ENCODE measurements at regions not wholly inside any gene's neighbourhood (a gene's known extent, or its start where the extent isn't known, plus 50 kb on each side); places are given as distances from the start of the nearest gene placed in this dataset.
A peak's percentile ranks its signal among the peaks of the same experiment; 100 is the strongest.

DNA sequence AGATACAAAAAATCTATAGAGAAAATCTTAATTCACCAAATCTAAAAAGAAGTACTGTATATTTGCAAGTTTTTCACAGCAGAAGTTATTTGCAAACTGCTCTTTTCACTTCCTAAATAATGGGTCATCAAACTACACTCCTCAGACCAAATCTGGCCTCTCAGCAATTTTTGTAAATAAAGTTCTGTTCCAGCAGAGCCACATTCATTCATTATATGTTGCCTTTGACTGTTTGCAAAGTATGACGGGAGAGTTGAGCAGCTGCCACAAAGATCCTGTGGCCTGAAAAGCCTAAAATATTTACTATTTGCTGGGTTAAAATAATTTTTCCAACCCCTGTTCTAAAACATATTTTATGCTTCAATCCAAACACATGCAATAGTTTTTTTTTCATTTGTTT is 1222.3 kb upstream of the SEL1L start:
- no peak overlapping the region for H3K4me3 ChIP-seq (ENCODE audit: low read length)
- no peak for DNase-seq (ENCODE audit: low read depth)
- TF ChIP-seq, protein P1, sequence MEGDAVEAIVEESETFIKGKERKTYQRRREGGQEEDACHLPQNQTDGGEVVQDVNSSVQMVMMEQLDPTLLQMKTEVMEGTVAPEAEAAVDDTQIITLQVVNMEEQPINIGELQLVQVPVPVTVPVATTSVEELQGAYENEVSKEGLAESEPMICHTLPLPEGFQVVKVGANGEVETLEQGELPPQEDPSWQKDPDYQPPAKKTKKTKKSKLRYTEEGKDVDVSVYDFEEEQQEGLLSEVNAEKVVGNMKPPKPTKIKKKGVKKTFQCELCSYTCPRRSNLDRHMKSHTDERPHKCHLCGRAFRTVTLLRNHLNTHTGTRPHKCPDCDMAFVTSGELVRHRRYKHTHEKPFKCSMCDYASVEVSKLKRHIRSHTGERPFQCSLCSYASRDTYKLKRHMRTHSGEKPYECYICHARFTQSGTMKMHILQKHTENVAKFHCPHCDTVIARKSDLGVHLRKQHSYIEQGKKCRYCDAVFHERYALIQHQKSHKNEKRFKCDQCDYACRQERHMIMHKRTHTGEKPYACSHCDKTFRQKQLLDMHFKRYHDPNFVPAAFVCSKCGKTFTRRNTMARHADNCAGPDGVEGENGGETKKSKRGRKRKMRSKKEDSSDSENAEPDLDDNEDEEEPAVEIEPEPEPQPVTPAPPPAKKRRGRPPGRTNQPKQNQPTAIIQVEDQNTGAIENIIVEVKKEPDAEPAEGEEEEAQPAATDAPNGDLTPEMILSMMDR (IDR thresholded peaks at IDR 0.05; ENCODE audit: insufficient read depth, low read depth, low read length, missing control alignments), result no peak

DNA sequence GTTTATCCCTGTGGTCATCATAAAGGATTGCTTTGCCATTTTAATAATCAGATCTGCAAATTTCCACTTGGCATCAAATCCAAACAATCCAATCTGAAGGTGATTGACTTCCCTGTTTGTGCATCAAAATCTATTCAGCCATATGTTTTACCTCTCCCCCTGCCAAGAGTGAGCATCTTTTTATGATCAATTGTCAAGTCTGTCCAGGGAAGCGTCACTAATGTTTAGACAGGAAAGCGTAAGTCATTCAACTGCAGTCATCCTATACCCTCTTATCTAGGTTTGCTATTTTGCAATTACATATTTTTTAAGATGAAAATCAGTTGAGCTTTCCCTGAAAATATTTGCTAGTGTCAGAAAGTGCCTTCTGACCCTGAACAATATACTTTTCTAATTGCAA is 1224.1 kb upstream of the SEL1L start:
- DNase-seq (ENCODE audit: low read depth), result no peak
- TF ChIP-seq, protein P1 (IDR thresholded peaks at IDR 0.05; ENCODE audit: insufficient read depth, low read depth, low read length, missing control alignments), result no peak
- H3K4me3 ChIP-seq (ENCODE audit: low read length), result no peak overlapping the region

DNA sequence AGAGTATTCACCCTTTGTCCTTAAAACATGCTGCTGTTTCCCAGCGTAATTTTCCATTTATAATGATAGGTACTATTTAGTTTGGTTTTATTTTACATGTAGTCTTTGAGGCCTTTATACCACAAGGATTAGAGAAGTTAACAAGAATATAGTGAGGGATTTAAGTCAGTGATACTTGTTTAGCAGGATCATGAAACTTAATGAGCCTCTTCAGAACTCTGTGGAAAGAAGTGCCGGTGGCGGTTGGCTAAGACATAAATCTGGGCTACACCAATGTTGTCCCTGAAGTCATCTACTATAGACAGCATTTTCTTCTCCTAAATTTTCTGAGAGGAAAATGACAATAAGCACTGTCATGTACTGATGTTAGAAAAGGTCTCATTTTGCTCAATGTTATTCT is 1226.0 kb upstream of the SEL1L start:
- TF ChIP-seq, protein P1 (IDR thresholded peaks at IDR 0.05; ENCODE audit: insufficient read depth, low read depth, low read length, missing control alignments), result no peak
- DNase-seq (ENCODE audit: low read depth), result no peak
- no peak overlapping the region for H3K4me3 ChIP-seq (ENCODE audit: low read length)

DNA sequence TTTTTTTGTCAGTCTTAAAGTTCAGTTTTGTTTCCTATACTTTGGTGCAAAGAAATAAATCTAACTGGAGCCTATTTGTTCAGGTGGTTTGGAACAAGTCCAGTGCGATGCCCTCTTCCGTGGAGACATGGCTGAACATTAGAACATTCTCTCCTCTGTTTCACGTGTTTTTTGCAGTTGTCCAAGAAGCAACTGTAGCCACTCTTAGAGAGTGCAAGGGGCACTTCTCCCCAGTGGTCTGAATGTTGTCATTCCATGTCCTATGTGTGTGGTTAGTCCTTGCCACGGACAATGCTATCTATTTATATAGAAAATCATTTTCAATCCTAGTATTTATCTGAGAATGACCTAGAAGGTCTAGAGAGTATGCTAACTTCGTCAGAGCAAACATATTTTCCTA is 1232.5 kb upstream of the SEL1L start:
- no peak overlapping the region for H3K4me3 ChIP-seq (ENCODE audit: low read length)
- TF ChIP-seq, protein P1 (IDR thresholded peaks at IDR 0.05; ENCODE audit: insufficient read depth, low read depth, low read length, missing control alignments), result no peak
- DNase-seq (ENCODE audit: low read depth), result no peak

DNA sequence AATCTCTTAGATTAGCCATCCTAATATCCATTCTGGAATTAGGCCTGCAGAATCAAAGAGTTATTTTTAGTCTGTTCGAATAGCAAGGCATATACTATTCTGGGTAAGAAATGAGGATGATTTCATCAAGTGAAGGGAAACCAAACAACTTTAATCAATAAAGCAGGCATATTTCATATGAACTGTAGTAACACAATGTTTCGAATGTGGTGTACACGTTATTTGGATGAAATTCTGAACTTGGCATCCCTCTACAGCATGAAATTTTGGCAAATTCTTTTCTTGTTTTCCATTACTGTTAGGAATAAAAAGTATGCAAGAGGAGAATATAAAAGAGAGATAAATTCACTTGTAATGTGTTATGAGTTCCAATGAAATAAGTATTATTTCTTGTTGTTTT is 1233.3 kb upstream of the SEL1L start:
- TF ChIP-seq, protein P1 (IDR thresholded peaks at IDR 0.05; ENCODE audit: insufficient read depth, low read depth, low read length, missing control alignments), result no peak
- no peak for DNase-seq (ENCODE audit: low read depth)
- H3K4me3 ChIP-seq (ENCODE audit: low read length), result no peak overlapping the region

DNA sequence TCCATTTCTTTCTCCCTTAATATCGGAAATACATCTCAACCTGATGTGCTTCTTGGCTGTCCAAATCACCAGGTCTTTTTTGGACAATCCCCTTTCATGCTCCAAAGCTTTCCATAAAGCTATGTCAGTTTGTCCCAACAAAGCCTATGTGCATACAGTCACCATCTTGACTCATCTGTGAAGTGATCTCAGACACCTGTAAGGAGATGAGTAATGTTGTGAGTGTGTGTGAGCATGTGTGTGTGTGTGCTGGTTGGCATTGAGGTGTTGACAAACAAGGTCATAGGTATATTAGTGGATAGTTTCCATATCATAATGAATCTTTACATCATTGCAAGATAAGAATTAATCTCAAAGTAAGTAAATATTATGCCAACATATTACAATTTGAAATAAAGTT is 1243.3 kb upstream of the SEL1L start:
- TF ChIP-seq, protein P1 (IDR thresholded peaks at IDR 0.05; ENCODE audit: insufficient read depth, low read depth, low read length, missing control alignments), result no peak
- DNase-seq (ENCODE audit: low read depth), result peak; percentile 58

DNA sequence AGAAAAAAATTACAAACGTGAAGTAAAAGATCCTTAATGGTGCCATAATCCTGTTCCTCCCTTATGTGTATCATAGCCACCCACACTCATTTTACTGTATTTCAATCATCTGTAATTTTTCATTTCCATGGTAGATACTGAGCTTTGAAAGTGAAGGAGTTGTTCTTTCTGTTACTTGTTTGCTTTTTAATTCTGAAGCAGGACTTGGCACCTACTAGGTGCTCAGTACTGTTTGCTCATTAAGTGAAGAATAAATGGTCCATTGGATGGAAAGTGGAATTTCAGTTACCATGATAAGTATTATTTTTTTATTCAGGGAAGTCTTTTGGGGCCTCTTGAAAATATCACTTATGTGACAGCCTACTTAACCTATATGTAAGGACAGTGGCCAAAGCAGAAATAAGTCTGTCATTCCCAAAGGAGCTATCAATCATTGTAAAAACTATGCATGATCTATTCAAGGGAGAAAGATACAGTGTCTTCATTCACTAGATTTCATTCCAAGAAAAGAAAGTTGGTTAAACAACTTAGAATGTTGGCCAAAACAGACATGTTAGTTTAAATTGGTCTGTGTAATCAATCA is 1244.4 kb upstream of the SEL1L start:
- DNase-seq (ENCODE audit: low read depth), result no peak
- no peak overlapping the region for H3K4me3 ChIP-seq (ENCODE audit: low read length)
- TF ChIP-seq, protein P1 (IDR thresholded peaks at IDR 0.05; ENCODE audit: insufficient read depth, low read depth, low read length, missing control alignments), result no peak

More for the DNA sequence above, 1243.3 kb upstream of the SEL1L start:
- H3K4me3 ChIP-seq (ENCODE audit: low read length), result no peak overlapping the region
